SU-DHL-6 (cell line): ENCODE measurements at regions not wholly inside any gene's neighbourhood (a gene's known extent, or its start where the extent isn't known, plus 50 kb on each side); places are given as distances from the start of the nearest gene placed in this dataset.

Experiments
- CTCF ChIP-seq: fragments of 200-600 bp; sonication (generic); IDR thresholded peaks from one replicate; pipeline ENCODE4 v1.5.1; 2017; ENCODE audit warnings: antibody characterized with exemption, mild to moderate bottlenecking, low read length, moderate library complexity; ENCODE audit not compliant: insufficient read depth, poor library complexity, severe bottlenecking
- EZH2phosphoT487 ChIP-seq: fragments of 200-600 bp; sonication (generic), shearing (Covaris generic); conservative IDR thresholded peaks from 2 replicates; pipeline ENCODE4 v1.6.1; 2018; ENCODE audit warnings: mild to moderate bottlenecking, antibody characterized with exemption, low read length, moderate library complexity, mixed read lengths

GRCh38 chr21:18661842-18662241 lies 258.3 kb upstream of the TMPRSS15 start:
- TF ChIP-seq CTCF = no peak
- no peak for TF ChIP-seq EZH2phosphoT487
